Naive thymus-derived CD4-positive, alpha-beta T cell (primary cell): ENCODE measurements at regions not wholly inside any gene's neighbourhood (a gene's known extent, or its start where the extent isn't known, plus 50 kb on each side); places are given as distances from the start of the nearest gene placed in this dataset.

Experiments
- ATAC-seq: fragments of 150-1000 bp; cut with Tn5 transposase; 2 replicates; pipeline ENCODE4 v1.10.0; 2021; ENCODE audit warnings: mild to moderate bottlenecking, moderate library complexity
- CTCF ChIA-PET: fragments of 350-600 bp; sonication (Branson Sonifier 250); formaldehyde crosslinking; loops from one replicate; lab custom pipeline; 2021; ENCODE audit warnings: antibody characterized with exemption; lab: Charles Lee
- POLR2A ChIA-PET: fragments of 350-600 bp; sonication (Branson Sonifier 250); formaldehyde crosslinking; loops from one replicate; lab custom pipeline; 2021; ENCODE audit warnings: antibody characterized with exemption, inconsistent platforms; lab: Charles Lee
- DNase-seq, 9 donors: peaks; one replicate each; pipeline versions ENCODE4 v3.0.0 to v3.0.0-alpha.2; 2020 to 2022; ENCODE audit warnings: mixed read lengths in 1 of 9
- H3K27ac ChIP-seq: one replicate; pipeline ENCODE4 v1.7.0; 2013; ENCODE audit warnings: mild to moderate bottlenecking, low read depth, low read length, moderate library complexity
- H3K27me3 ChIP-seq, 2 donors: one replicate each; pipeline ENCODE4 v1.7.0; 2013; ENCODE audit warnings: low read length in 2 of 2, mild to moderate bottlenecking in 2 of 2, moderate library complexity in 2 of 2; ENCODE audit not compliant: control insufficient read depth in 2 of 2, insufficient read depth in 2 of 2
- H3K36me3 ChIP-seq, 3 experiments: 1 replicate in 2 of 3; 2 replicates in 1 of 3; pipeline ENCODE4 v1.7.0; 2013; ENCODE audit warnings: low read length in 3 of 3, mild to moderate bottlenecking in 3 of 3, moderate library complexity in 1 of 3; ENCODE audit not compliant: insufficient read depth in 3 of 3, control insufficient read depth in 2 of 3
- H3K4me1 ChIP-seq, 2 donors: one replicate each; pipeline ENCODE4 v1.7.0; 2013; ENCODE audit warnings: low read length in 2 of 2, mild to moderate bottlenecking in 2 of 2, moderate library complexity in 1 of 2; ENCODE audit not compliant: control insufficient read depth in 2 of 2, insufficient read depth in 2 of 2
- H3K4me3 ChIP-seq: 2 replicates; pipeline ENCODE4 v1.7.0; 2013; ENCODE audit warnings: mild to moderate bottlenecking, low read length
- H3K9me3 ChIP-seq, 3 experiments: 1 replicate in 2 of 3; 2 replicates in 1 of 3; pipeline ENCODE4 v1.7.0; 2013; ENCODE audit warnings: low read length in 3 of 3; ENCODE audit not compliant: control insufficient read depth in 2 of 3
- H3K27ac Mint-ChIP-seq, 9 donors: one replicate each; pipeline ENCODE4 v1.8.0; 2020 to 2022; ENCODE audit warnings: mixed read lengths in 9 of 9, mild to moderate bottlenecking in 8 of 9, moderate library complexity in 5 of 9, inconsistent platforms in 2 of 9
- H3K27me3 Mint-ChIP-seq, 5 donors: one replicate each; pipeline ENCODE4 v1.8.0; 2021 to 2022; ENCODE audit warnings: mixed read lengths in 5 of 5, mild to moderate bottlenecking in 1 of 5
- H3K36me3 Mint-ChIP-seq, 5 donors: one replicate each; pipeline ENCODE4 v1.8.0; 2020 to 2022; ENCODE audit warnings: mixed read lengths in 5 of 5, mild to moderate bottlenecking in 3 of 5, inconsistent platforms in 1 of 5
- H3K4me1 Mint-ChIP-seq, 7 donors: one replicate each; pipeline ENCODE4 v1.8.0; 2020 to 2022; ENCODE audit warnings: mixed read lengths in 7 of 7, mild to moderate bottlenecking in 3 of 7, inconsistent platforms in 1 of 7
- H3K4me3 Mint-ChIP-seq, 10 donors: one replicate each; pipeline ENCODE4 v1.8.0; 2020 to 2022; ENCODE audit warnings: mild to moderate bottlenecking in 10 of 10, mixed read lengths in 10 of 10, moderate library complexity in 6 of 10, inconsistent platforms in 2 of 10
- H3K9me3 Mint-ChIP-seq, 11 donors: one replicate each; pipeline ENCODE4 v1.8.0; 2020 to 2022; ENCODE audit warnings: mixed read lengths in 11 of 11, mild to moderate bottlenecking in 4 of 11, inconsistent platforms in 1 of 11, moderate library complexity in 1 of 11
- intact Hi-C, 2 donors: fragments of 100-400 bp; cut with micrococcal nuclease; formaldehyde crosslinking; loops; one replicate each; pipeline ENCODE4 v1.15.1; 2023

- H3K4me1 ChIP-seq: no peaks in the 10 kb centered on the region
- ChIA-PET CTCF (no interaction called here), POLR2A (no interaction called here)
- no peaks in the 10 kb centered on the region for H3K9me3 ChIP-seq
- Mint-ChIP-seq H3K27ac (no peak overlapping the region), H3K4me1 (no peaks in the 10 kb centered on the region), H3K4me3 (no peak overlapping the region), H3K27me3 (no peaks in the 10 kb centered on the region), H3K9me3 (peaks cover 0 to 10% (median 0%) of the 10 kb centered on the region in 11 donors), H3K36me3 (no peaks in the 10 kb centered on the region)
- H3K27me3 ChIP-seq: no peaks in the 10 kb centered on the region
- no peak overlapping the region for H3K27ac ChIP-seq
- no peaks in the 10 kb centered on the region for H3K36me3 ChIP-seq
- DNase-seq: no peak
- no peak for ATAC-seq
- intact Hi-C loops: loop anchor here in 1 of 2 donors (5.0 kb wide), 1 partner anchor 1430 kb away; no protein-coding TSS in a partner anchor
- no peak overlapping the region for H3K4me3 ChIP-seq
Observed at GRCh38 chr20:11677428-11677827, 240.3 kb upstream of the BTBD3 start.

DNA sequence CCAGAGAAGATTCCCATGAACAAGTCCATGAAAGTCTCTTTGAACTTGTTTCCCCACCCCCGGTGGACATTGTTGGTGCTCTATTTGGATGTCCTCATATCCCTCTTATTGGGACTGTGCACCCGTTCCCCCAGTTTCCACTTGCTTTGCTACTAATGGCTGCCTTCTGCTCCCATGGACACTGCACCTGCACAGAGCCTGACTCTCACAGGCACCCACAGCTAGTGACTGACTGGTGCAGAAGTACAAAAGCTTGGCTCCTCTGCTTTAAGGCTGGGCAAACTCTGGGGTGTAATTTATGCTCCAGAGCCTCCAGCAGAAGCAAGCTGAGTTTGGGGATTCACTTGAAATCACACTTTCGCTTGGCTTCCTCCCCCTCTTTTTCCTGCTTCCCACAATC, 239.9 kb upstream of the BTBD3 start:
- intact Hi-C loops: loop anchor here in 1 of 2 donors (5.0 kb wide), 1 partner anchor 1429 kb away; no protein-coding TSS in a partner anchor
- Mint-ChIP-seq H3K27ac (no peak overlapping the region), H3K36me3 (no peaks in the 10 kb centered on the region), H3K9me3 (peaks cover 0 to 12% (median 0%) of the 10 kb centered on the region in 11 donors), H3K27me3 (no peaks in the 10 kb centered on the region), H3K4me1 (no peaks in the 10 kb centered on the region), H3K4me3 (no peak overlapping the region)
- Histone ChIP-seq H3K4me1 (no peaks in the 10 kb centered on the region), H3K4me3 (no peak overlapping the region), H3K27ac (no peak overlapping the region), H3K9me3 (no peaks in the 10 kb centered on the region), H3K27me3 (no peaks in the 10 kb centered on the region), H3K36me3 (no peaks in the 10 kb centered on the region)
- ATAC-seq (no peak), DNase-seq (no peak)
- CTCF ChIA-PET: interaction anchor here (0.6 to 0.7 kb wide), 2 partner anchors 21 to 644 kb away, joined by 3 read pairs; no protein-coding TSS in a partner anchor
- POLR2A ChIA-PET: no interaction called here

DNA sequence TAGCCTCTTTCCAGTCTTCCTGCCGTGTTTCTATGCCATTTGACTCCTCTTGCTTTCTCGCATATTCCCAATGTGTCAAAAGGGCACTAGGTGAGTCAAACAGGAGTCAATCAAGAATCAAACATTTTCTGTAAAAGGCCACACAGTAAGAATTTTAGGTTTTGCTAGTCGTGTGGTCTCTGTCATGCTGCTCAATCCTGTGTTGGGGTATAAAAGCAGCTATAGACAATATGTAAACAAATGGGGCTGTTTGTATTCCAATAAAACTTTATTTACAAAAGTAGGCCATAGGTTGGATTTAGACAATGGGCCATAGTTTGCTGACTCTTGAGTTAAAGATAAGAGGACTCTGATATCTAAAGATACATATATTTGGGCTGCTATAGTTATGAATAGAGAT, 235.4 kb upstream of the BTBD3 start:
- Mint-ChIP-seq H3K36me3 (peaks cover 0 to 3% (median 0%) of the 10 kb centered on the region in 5 donors), H3K27ac (no peak overlapping the region), H3K4me1 (peaks cover 0 to 4% (median 0%) of the 10 kb centered on the region in 7 donors), H3K27me3 (peaks cover 9 to 19% (median 13%) of the 10 kb centered on the region in 5 donors), H3K9me3 (peaks cover 0 to 5% (median 2%) of the 10 kb centered on the region in 11 donors), H3K4me3 (no peak overlapping the region)
- ChIA-PET CTCF (no interaction called here), POLR2A (no interaction called here)
- Histone ChIP-seq H3K27me3 (no peaks in the 10 kb centered on the region), H3K4me1 (no peaks in the 10 kb centered on the region), H3K4me3 (no peak overlapping the region), H3K9me3 (no peaks in the 10 kb centered on the region), H3K27ac (no peak overlapping the region), H3K36me3 (no peaks in the 10 kb centered on the region)
- intact Hi-C loops: no loop called here
- no peak for ATAC-seq
- DNase-seq: no peak

GRCh38 chr20:11686195-11686594, 231.5 kb upstream of the BTBD3 start:
- no peaks in the 10 kb centered on the region for H3K36me3 ChIP-seq
- H3K27ac ChIP-seq: no peak overlapping the region
- H3K9me3 Mint-ChIP-seq: peaks cover 0 to 14% (median 4%) of the 10 kb centered on the region in 11 donors
- peaks cover 0 to 4% (median 0%) of the 10 kb centered on the region in 7 donors for H3K4me1 Mint-ChIP-seq
- POLR2A ChIA-PET: no interaction called here
- CTCF ChIA-PET: no interaction called here
- H3K27ac Mint-ChIP-seq: no peak overlapping the region
- no peaks in the 10 kb centered on the region for H3K9me3 ChIP-seq
- H3K27me3 ChIP-seq: no peaks in the 10 kb centered on the region
- H3K36me3 Mint-ChIP-seq: peaks cover 0 to 4% (median 0%) of the 10 kb centered on the region in 5 donors
- no peak overlapping the region for H3K4me3 Mint-ChIP-seq
- DNase-seq (no peak), ATAC-seq (no peak)
- H3K4me3 ChIP-seq: no peak overlapping the region
- intact Hi-C loops: no loop called here
- H3K4me1 ChIP-seq: no peaks in the 10 kb centered on the region
- peaks cover 13 to 36% (median 15%) of the 10 kb centered on the region in 5 donors for H3K27me3 Mint-ChIP-seq

DNA sequence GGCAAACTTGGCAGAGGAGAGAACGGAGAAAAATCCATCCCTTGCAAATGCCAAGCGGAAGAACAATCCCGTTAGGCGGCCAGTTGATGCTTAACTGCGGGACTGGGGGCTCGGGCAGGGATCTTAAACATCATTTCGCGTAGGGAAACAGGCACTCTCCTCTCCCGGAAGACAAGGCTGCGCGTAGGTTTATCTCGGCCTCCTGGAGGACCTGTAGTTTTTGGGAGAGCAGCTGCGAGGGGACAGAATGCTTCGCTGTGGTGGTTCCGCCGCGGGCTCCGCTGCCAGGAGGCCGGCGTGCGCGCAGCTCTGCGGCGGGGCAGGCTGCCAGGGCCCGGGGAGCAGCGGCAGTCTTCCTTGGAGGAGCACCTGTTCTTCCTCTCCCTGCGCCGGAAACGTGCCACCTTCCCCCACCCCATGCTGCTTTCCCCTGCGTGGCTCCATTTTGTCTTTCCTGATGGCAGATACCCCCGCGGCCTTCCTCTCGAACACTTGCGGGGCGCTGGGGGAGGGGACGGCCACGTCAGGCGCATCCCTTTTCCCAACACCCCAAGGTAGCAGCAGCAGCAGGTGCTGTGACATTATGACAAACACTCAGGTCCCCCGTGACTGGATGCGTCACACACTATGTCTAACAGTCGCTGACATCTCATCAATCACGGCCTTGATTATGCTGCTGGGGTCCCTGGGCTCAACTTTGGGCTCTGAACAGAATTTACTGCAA, 230.7 kb upstream of the BTBD3 start:
- DNase-seq (no peak), ATAC-seq (no peak)
- H3K27ac Mint-ChIP-seq: no peak overlapping the region
- H3K4me1 ChIP-seq: no peaks in the 10 kb centered on the region
- CTCF ChIA-PET: no interaction called here
- intact Hi-C loops: no loop called here
- no peaks in the 10 kb centered on the region for H3K27me3 ChIP-seq
- H3K36me3 Mint-ChIP-seq: peaks cover 0 to 4% (median 0%) of the 10 kb centered on the region in 5 donors
- H3K4me1 Mint-ChIP-seq: peaks cover 0 to 4% (median 0%) of the 10 kb centered on the region in 7 donors
- H3K9me3 Mint-ChIP-seq: peaks cover 0 to 14% (median 4%) of the 10 kb centered on the region in 11 donors
- no peaks in the 10 kb centered on the region for H3K36me3 ChIP-seq
- H3K4me3 ChIP-seq: no peak overlapping the region
- H3K4me3 Mint-ChIP-seq: peak overlapping the region in 1 of 10 donors; percentile 12
- POLR2A ChIA-PET: no interaction called here
- no peaks in the 10 kb centered on the region for H3K9me3 ChIP-seq
- no peak overlapping the region for H3K27ac ChIP-seq
- peaks cover 13 to 36% (median 15%) of the 10 kb centered on the region in 5 donors for H3K27me3 Mint-ChIP-seq

GRCh38 chr20:11687546-11688292, 230.0 kb upstream of the BTBD3 start:
- Histone ChIP-seq H3K36me3 (no peaks in the 10 kb centered on the region), H3K27me3 (no peaks in the 10 kb centered on the region), H3K4me1 (no peaks in the 10 kb centered on the region), H3K27ac (no peak overlapping the region), H3K9me3 (no peaks in the 10 kb centered on the region), H3K4me3 (no peak overlapping the region)
- no peak for DNase-seq
- H3K4me3 Mint-ChIP-seq: no peak overlapping the region
- H3K9me3 Mint-ChIP-seq: peaks cover 0 to 15% (median 3%) of the 10 kb centered on the region in 11 donors
- H3K27ac Mint-ChIP-seq: no peak overlapping the region
- intact Hi-C loops: no loop called here
- no peak for ATAC-seq
- POLR2A ChIA-PET: no interaction called here
- peaks cover 0 to 4% (median 0%) of the 10 kb centered on the region in 5 donors for H3K36me3 Mint-ChIP-seq
- peaks cover 13 to 36% (median 15%) of the 10 kb centered on the region in 5 donors for H3K27me3 Mint-ChIP-seq
- H3K4me1 Mint-ChIP-seq: peaks cover 0 to 4% (median 0%) of the 10 kb centered on the region in 7 donors
- CTCF ChIA-PET: no interaction called here
